ENCODE measurements at regions not wholly inside any gene's neighbourhood (a gene's known extent, or its start where the extent isn't known, plus 50 kb on each side); places are given as distances from the start of the nearest gene placed in this dataset.

GRCh38 chr4:28562913-28563312 lies 1702.3 kb downstream of the STIM2 start:
- intact Hi-C loops (cut with DNase I) = no loop called here
- ATAC-seq (ENCODE audit: poor library complexity) (no peak), DNase-seq (no peak)

GRCh38 chr4:28565396-28565795 lies 1704.8 kb downstream of the STIM2 start:
- intact Hi-C loops (cut with DNase I) = no loop called here
- no peak for DNase-seq
- ATAC-seq (ENCODE audit: poor library complexity) = no peak

GRCh38 chr4:28600958-28601357 lies 1740.3 kb downstream of the STIM2 start:
- ATAC-seq (ENCODE audit: poor library complexity) (no peak), DNase-seq (no peak)
- intact Hi-C loops (cut with DNase I) = no loop called here

GRCh38 chr4:28621591-28621990 lies 1761.0 kb downstream of the STIM2 start:
- DNase-seq = no peak
- ATAC-seq (ENCODE audit: poor library complexity) = no peak
- intact Hi-C loops (cut with DNase I) = no loop called here

GRCh38 chr4:28636971-28637370 lies 1776.3 kb downstream of the STIM2 start:
- DNase-seq (no peak), ATAC-seq (ENCODE audit: poor library complexity) (no peak)
- intact Hi-C loops (cut with DNase I) = no loop called here

- ATAC-seq (ENCODE audit: poor library complexity) = no peak
- intact Hi-C loops (cut with DNase I) = no loop called here
- no peak for DNase-seq
Observed at GRCh38 chr4:28639747-28640146, 1779.1 kb downstream of the STIM2 start.

- no peak for DNase-seq
- intact Hi-C loops (cut with DNase I) = no loop called here
- no peak for ATAC-seq (ENCODE audit: poor library complexity)
Observed at GRCh38 chr4:28654618-28655017, 1794.0 kb downstream of the STIM2 start.

GRCh38 chr4:28665306-28665705 lies 1804.7 kb downstream of the STIM2 start:
- no peak for DNase-seq
- no peak for ATAC-seq (ENCODE audit: poor library complexity)

GRCh38 chr4:28675582-28675981 lies 1814.9 kb downstream of the STIM2 start:
- intact Hi-C loops (cut with DNase I) = no loop called here
- DNase-seq = no peak
- no peak for ATAC-seq (ENCODE audit: poor library complexity)

More at GRCh38 chr4:28665306-28665705, 1804.7 kb downstream of the STIM2 start:
- intact Hi-C loops (cut with DNase I) = no loop called here

GRCh38 chr4:28677808-28678207 lies 1817.2 kb downstream of the STIM2 start:
- intact Hi-C loops (cut with DNase I) = no loop called here
- ATAC-seq (ENCODE audit: poor library complexity) = no peak
- no peak for DNase-seq

- intact Hi-C loops (cut with DNase I) = no loop called here
- ATAC-seq (ENCODE audit: poor library complexity) (no peak), DNase-seq (no peak)
Observed at GRCh38 chr4:28682847-28683246, 1822.2 kb downstream of the STIM2 start.

- intact Hi-C loops (cut with DNase I) = no loop called here
- ATAC-seq (ENCODE audit: poor library complexity) (peak; percentile 51), DNase-seq (peak; percentile 41)
Observed at GRCh38 chr4:28686618-28687017, 1826.0 kb downstream of the STIM2 start.

GRCh38 chr4:28690890-28691289 lies 1830.2 kb downstream of the STIM2 start:
- intact Hi-C loops (cut with DNase I) = no loop called here
- DNase-seq (no peak), ATAC-seq (ENCODE audit: poor library complexity) (no peak)

GRCh38 chr4:28702571-28702970 lies 1841.9 kb downstream of the STIM2 start:
- intact Hi-C loops (cut with DNase I) = no loop called here
- ATAC-seq (ENCODE audit: poor library complexity) (no peak), DNase-seq (no peak)

GRCh38 chr4:28709891-28710290 lies 1849.2 kb downstream of the STIM2 start:
- intact Hi-C loops (cut with DNase I) = no loop called here
- ATAC-seq (ENCODE audit: poor library complexity) (no peak), DNase-seq (no peak)

GRCh38 chr4:28723371-28723770 lies 1862.7 kb downstream of the STIM2 start:
- DNase-seq (no peak), ATAC-seq (ENCODE audit: poor library complexity) (no peak)
- intact Hi-C loops (cut with DNase I) = no loop called here

- intact Hi-C loops (cut with DNase I) = no loop called here
- ATAC-seq (ENCODE audit: poor library complexity) = no peak
- no peak for DNase-seq
Observed at GRCh38 chr4:28724239-28724638, 1863.6 kb downstream of the STIM2 start.

GRCh38 chr4:28730304-28730703 lies 1869.7 kb downstream of the STIM2 start:
- DNase-seq (no peak), ATAC-seq (ENCODE audit: poor library complexity) (no peak)
- intact Hi-C loops (cut with DNase I) = no loop called here

GRCh38 chr4:28744066-28744465 lies 1883.4 kb downstream of the STIM2 start:
- ATAC-seq (ENCODE audit: poor library complexity) (no peak), DNase-seq (no peak)
- intact Hi-C loops (cut with DNase I) = no loop called here

GRCh38 chr4:28754376-28754775 lies 1893.7 kb downstream of the STIM2 start:
- no peak for DNase-seq
- intact Hi-C loops (cut with DNase I) = no loop called here
- ATAC-seq (ENCODE audit: poor library complexity) = no peak

GRCh38 chr4:28755081-28755480 lies 1894.4 kb downstream of the STIM2 start:
- intact Hi-C loops (cut with DNase I) = no loop called here
- ATAC-seq (ENCODE audit: poor library complexity) (no peak), DNase-seq (no peak)

GRCh38 chr4:28759064-28759463 lies 1898.4 kb downstream of the STIM2 start:
- DNase-seq (no peak), ATAC-seq (ENCODE audit: poor library complexity) (no peak)
- intact Hi-C loops (cut with DNase I) = no loop called here

Data from Right ventricle myocardium superior (tissue), 1 donor.